Calu3 (cell line): ENCODE measurements at regions not wholly inside any gene's neighbourhood (a gene's known extent, or its start where the extent isn't known, plus 50 kb on each side); places are given as distances from the start of the nearest gene placed in this dataset.

Experiments used
- BruUV-seq: library from RNA; stranded (reverse); fragments of 400-500 nt; replicated peaks from 2 replicates; lab custom pipeline; 2021; lab: Mats Ljungman, UMichigan
- CTCF ChIA-PET: fragments of 300-600 bp; sonication (Branson Sonifier 250); formaldehyde crosslinking; loops from one replicate; lab custom pipeline; 2022; ENCODE audit warnings: antibody characterized with exemption; lab: Charles Lee
- DNase-seq: peaks from one replicate; pipeline ENCODE4 v3.0.0; 2022
- H3K27ac Mint-ChIP-seq: one replicate; pipeline ENCODE4 v1.8.0; 2022; ENCODE audit warnings: mixed read lengths; ENCODE audit not compliant: unreplicated experiment
- H3K27me3 Mint-ChIP-seq: one replicate; pipeline ENCODE4 v1.8.0; 2022; ENCODE audit warnings: mixed read lengths; ENCODE audit not compliant: unreplicated experiment
- H3K36me3 Mint-ChIP-seq: one replicate; pipeline ENCODE4 v1.8.0; 2022; ENCODE audit warnings: mild to moderate bottlenecking, moderate library complexity, mixed read lengths; ENCODE audit not compliant: insufficient read depth, unreplicated experiment
- H3K4me1 Mint-ChIP-seq: one replicate; pipeline ENCODE4 v1.8.0; 2022; ENCODE audit warnings: mild to moderate bottlenecking, low read depth, mixed read lengths; ENCODE audit not compliant: unreplicated experiment
- H3K4me3 Mint-ChIP-seq: one replicate; pipeline ENCODE4 v1.8.0; 2022; ENCODE audit warnings: mild to moderate bottlenecking, low read depth, moderate library complexity, mixed read lengths; ENCODE audit not compliant: unreplicated experiment
- H3K9me3 Mint-ChIP-seq: one replicate; pipeline ENCODE4 v1.8.0; 2022; ENCODE audit warnings: low read depth, mixed read lengths; ENCODE audit not compliant: unreplicated experiment
- intact Hi-C: fragments of 100-400 bp; cut with micrococcal nuclease; formaldehyde crosslinking; loops from one replicate; pipeline ENCODE4 v1.10.0; 2022; ENCODE audit not compliant: unreplicated experiment
- TF ChIP-seq, protein P1 (sequence below): fragments of 200-600 bp; IDR thresholded peaks from one replicate; pipeline ENCODE4 v1.8.0; 2022; ENCODE audit warnings: antibody characterized with exemption; ENCODE audit not compliant: unreplicated experiment

DNA sequence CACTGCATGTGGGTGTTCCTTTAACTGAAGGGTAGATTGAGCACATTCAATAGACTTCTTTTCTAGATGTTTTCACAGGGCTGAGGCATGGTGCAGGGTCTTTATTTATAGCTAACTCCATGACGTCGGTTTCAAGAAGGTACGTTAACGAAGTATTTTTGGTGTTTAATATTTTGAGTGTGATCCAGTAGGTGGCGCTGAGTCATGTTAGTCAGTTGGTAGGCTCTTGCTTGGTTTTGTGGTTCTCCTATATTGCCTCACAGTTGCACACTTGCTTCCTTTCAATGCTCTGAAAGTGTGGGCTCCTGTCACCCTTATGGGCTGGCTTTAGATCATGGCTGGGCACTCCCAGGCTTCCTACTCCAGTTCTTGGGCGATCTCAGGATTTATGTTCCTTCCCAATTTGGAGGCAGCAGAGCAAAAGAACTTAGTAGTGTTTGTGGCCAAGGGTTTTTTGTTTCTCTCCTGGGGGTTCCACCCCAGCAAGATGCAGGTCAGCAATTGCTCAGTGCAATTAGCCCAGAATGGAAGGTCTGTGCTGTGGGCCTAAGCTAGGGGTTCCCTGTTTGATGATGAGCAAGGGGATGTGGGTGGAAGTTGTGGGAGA lies 471.6 kb upstream of the FOXG1 start:
- no peak overlapping the region for H3K4me3 Mint-ChIP-seq
- no peaks in the 10 kb centered on the region for H3K4me1 Mint-ChIP-seq
- no peaks in the 10 kb centered on the region for H3K27me3 Mint-ChIP-seq
- peaks cover 10% of the 10 kb centered on the region for H3K9me3 Mint-ChIP-seq
- TF ChIP-seq, protein P1, sequence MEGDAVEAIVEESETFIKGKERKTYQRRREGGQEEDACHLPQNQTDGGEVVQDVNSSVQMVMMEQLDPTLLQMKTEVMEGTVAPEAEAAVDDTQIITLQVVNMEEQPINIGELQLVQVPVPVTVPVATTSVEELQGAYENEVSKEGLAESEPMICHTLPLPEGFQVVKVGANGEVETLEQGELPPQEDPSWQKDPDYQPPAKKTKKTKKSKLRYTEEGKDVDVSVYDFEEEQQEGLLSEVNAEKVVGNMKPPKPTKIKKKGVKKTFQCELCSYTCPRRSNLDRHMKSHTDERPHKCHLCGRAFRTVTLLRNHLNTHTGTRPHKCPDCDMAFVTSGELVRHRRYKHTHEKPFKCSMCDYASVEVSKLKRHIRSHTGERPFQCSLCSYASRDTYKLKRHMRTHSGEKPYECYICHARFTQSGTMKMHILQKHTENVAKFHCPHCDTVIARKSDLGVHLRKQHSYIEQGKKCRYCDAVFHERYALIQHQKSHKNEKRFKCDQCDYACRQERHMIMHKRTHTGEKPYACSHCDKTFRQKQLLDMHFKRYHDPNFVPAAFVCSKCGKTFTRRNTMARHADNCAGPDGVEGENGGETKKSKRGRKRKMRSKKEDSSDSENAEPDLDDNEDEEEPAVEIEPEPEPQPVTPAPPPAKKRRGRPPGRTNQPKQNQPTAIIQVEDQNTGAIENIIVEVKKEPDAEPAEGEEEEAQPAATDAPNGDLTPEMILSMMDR = no peak
- no TSS peak for BruUV-seq
- intact Hi-C loops = no loop called here
- peak; percentile 6 for DNase-seq
- H3K36me3 Mint-ChIP-seq = no peaks in the 10 kb centered on the region
- H3K27ac Mint-ChIP-seq = no peak overlapping the region
- CTCF ChIA-PET = interaction anchor here (1.4 kb wide), 1 partner anchor 14 kb away, joined by 4 read pairs; no protein-coding TSS in a partner anchor

DNA sequence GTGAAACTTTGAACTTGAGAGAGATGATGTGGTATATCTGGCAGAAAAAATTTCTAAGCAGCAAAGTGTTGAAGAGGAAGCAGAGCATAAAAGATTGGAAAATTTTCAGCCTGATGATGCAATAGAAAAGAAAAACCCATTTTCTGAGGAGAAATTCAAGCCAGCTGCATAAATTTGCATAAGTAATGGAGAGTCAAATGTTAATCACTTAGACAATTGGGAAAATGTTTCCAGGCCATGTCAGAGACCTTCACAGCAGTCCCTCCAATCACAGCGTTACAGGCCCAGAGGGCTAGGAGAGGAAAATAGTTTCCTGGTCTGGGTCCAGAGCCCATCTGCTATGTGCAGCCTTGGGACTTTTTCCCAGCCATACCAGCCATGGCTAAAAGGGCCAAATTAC lies 469.0 kb upstream of the FOXG1 start:
- H3K4me1 Mint-ChIP-seq = no peaks in the 10 kb centered on the region
- intact Hi-C loops = no loop called here
- CTCF ChIA-PET = no interaction called here
- DNase-seq = no peak
- peaks cover 4% of the 10 kb centered on the region for H3K9me3 Mint-ChIP-seq
- no peak overlapping the region for H3K27ac Mint-ChIP-seq
- TF ChIP-seq, protein P1 = no peak
- H3K36me3 Mint-ChIP-seq = no peaks in the 10 kb centered on the region
- no TSS peak for BruUV-seq
- H3K27me3 Mint-ChIP-seq = no peaks in the 10 kb centered on the region
- H3K4me3 Mint-ChIP-seq = no peak overlapping the region

DNA sequence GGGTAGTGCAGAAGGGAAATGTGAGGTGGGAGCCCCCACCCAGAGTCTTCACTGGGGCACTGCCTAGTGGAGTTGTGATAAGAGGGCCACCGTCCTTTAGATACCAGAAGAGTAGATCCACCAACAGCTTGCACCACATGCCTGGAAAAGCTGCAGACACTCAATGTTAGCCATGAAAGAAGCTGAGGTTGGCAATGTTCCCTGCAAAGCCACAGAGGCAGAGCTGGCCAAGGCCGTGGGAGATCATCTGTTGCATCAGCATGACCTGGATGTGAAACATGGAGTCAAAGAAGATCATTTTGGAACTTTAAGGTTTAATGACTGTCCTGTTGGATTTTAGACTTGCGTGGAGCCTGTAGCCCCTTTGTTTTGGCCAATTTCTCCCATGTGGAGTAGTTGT lies 468.4 kb upstream of the FOXG1 start:
- Mint-ChIP-seq H3K27me3 (no peaks in the 10 kb centered on the region), H3K4me1 (peaks cover 5% of the 10 kb centered on the region), H3K9me3 (peaks cover 4% of the 10 kb centered on the region), H3K4me3 (no peak overlapping the region), H3K36me3 (no peaks in the 10 kb centered on the region), H3K27ac (no peak overlapping the region)
- no peak for DNase-seq
- intact Hi-C loops = no loop called here
- TF ChIP-seq, protein P1 = no peak
- no TSS peak for BruUV-seq
- CTCF ChIA-PET = no interaction called here

DNA sequence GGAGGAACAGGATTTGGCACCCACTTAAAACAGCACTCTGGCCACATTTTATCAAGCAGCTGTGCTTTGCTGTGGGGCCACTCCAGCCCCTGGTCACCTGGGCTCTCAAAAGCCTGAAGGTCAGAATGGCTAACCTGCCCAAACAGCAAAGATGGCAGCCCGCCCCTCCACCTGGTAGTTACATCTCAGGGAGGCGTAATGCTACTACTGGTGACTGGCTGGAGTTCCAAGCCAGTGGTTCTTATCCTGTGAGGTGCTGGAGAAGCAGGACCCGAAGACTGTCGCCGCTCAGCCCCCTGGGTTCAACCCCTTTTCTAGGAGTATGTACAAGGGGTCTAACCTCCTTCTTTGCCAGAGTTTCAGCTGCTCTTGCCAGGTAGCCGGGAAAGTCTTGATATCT lies 467.4 kb upstream of the FOXG1 start:
- H3K4me3 Mint-ChIP-seq = no peak overlapping the region
- peaks cover 12% of the 10 kb centered on the region for H3K4me1 Mint-ChIP-seq
- peaks cover 4% of the 10 kb centered on the region for H3K9me3 Mint-ChIP-seq
- H3K27ac Mint-ChIP-seq = no peak overlapping the region
- intact Hi-C loops = no loop called here
- no peaks in the 10 kb centered on the region for H3K36me3 Mint-ChIP-seq
- TF ChIP-seq, protein P1 = no peak
- no peaks in the 10 kb centered on the region for H3K27me3 Mint-ChIP-seq
- CTCF ChIA-PET = interaction anchor here (1.0 kb wide), 1 partner anchor 75 kb away, joined by 3 read pairs; no protein-coding TSS in a partner anchor
- DNase-seq = no peak
- no TSS peak for BruUV-seq
